ENCODE measurements at regions not wholly inside any gene's neighbourhood (a gene's known extent, or its start where the extent isn't known, plus 50 kb on each side); places are given as distances from the start of the nearest gene placed in this dataset.

GRCh38 chr19:33946535-33947264 lies 150.0 kb downstream of the KCTD15 start:
- TF ChIP-seq EP300 (IDR thresholded peaks at IDR 0.05) (no peak), POLR2A (IDR thresholded peaks at IDR 0.05) (no peak), POLR2AphosphoS5 (IDR thresholded peaks at IDR 0.05) (no peak), CTCF (IDR thresholded peaks at IDR 0.05) (no peak)
- Histone ChIP-seq H3K4me3 (no peak overlapping the region), H3K27ac (no peak overlapping the region), H3K4me1 (no peaks in the 10 kb centered on the region), H3K9me3 (no peaks in the 10 kb centered on the region), H3K27me3 (peaks cover 20% of the 10 kb centered on the region), H3K36me3 (no peaks in the 10 kb centered on the region)
- WGBS, 2 donors (ENCODE audit: low coverage in 1 of 2) = 77 to 89% methylated on average over 5 of the region's 6 CpGs
- no peak for ATAC-seq

GRCh38 chr19:33947265-33947964 lies 150.7 kb downstream of the KCTD15 start:
- 43 to 62% methylated on average over 4 to 5 of the region's 5 CpGs for WGBS, 2 donors (ENCODE audit: low coverage in 1 of 2)
- Histone ChIP-seq H3K27me3 (peaks cover 15% of the 10 kb centered on the region), H3K9me3 (no peaks in the 10 kb centered on the region), H3K4me1 (no peaks in the 10 kb centered on the region), H3K27ac (no peak overlapping the region), H3K36me3 (no peaks in the 10 kb centered on the region), H3K4me3 (no peak overlapping the region)
- no peak for TF ChIP-seq EP300 (IDR thresholded peaks at IDR 0.05)
- TF ChIP-seq POLR2AphosphoS5 (IDR thresholded peaks at IDR 0.05) = no peak
- no peak for TF ChIP-seq CTCF (IDR thresholded peaks at IDR 0.05)
- ATAC-seq = no peak

- ATAC-seq = no peak
- 64 to 84% methylated on average over 3 to 4 of the region's 8 CpGs for WGBS, 2 donors (ENCODE audit: low coverage in 1 of 2)
Measured at GRCh38 chr19:33948651-33949335, 152.1 kb downstream of the KCTD15 start.

GRCh38 chr19:33950091-33950750 lies 153.6 kb downstream of the KCTD15 start:
- peaks cover 16% of the 10 kb centered on the region for H3K27me3 ChIP-seq
- H3K9me3 ChIP-seq = no peaks in the 10 kb centered on the region
- H3K4me3 ChIP-seq = no peak overlapping the region
- ATAC-seq = no peak
- TF ChIP-seq POLR2AphosphoS5 (IDR thresholded peaks at IDR 0.05) (no peak), EP300 (IDR thresholded peaks at IDR 0.05) (no peak), POLR2A (IDR thresholded peaks at IDR 0.05) (no peak)
- no peaks in the 10 kb centered on the region for H3K4me1 ChIP-seq
- H3K36me3 ChIP-seq = no peaks in the 10 kb centered on the region
- H3K27ac ChIP-seq = no peak overlapping the region
- WGBS, 2 donors (ENCODE audit: low coverage in 1 of 2) = 77 to 82% methylated on average over 10 to 16 of the region's 17 CpGs

More at GRCh38 chr19:33948651-33949335, 152.1 kb downstream of the KCTD15 start:
- H3K27me3 ChIP-seq = peaks cover 10% of the 10 kb centered on the region
- H3K9me3 ChIP-seq = no peaks in the 10 kb centered on the region
- H3K4me1 ChIP-seq = no peaks in the 10 kb centered on the region
- TF ChIP-seq EP300 (IDR thresholded peaks at IDR 0.05) = no peak
- no peak for TF ChIP-seq POLR2A (IDR thresholded peaks at IDR 0.05)
- H3K36me3 ChIP-seq = no peaks in the 10 kb centered on the region
- no peak overlapping the region for H3K27ac ChIP-seq
- H3K4me3 ChIP-seq = no peak overlapping the region

- H3K36me3 ChIP-seq = no peaks in the 10 kb centered on the region
- H3K9me3 ChIP-seq = no peaks in the 10 kb centered on the region
- WGBS, 2 donors (ENCODE audit: low coverage in 1 of 2) = 67% methylated on average over 2 of the region's 8 CpGs; no CpG with 5 or more reads in 1 of the 2 donors
- no peak for TF ChIP-seq POLR2A (IDR thresholded peaks at IDR 0.05)
- TF ChIP-seq CTCF (IDR thresholded peaks at IDR 0.05) = no peak
- TF ChIP-seq POLR2AphosphoS5 (IDR thresholded peaks at IDR 0.05) = no peak
- TF ChIP-seq EP300 (IDR thresholded peaks at IDR 0.05) = no peak
- H3K27me3 ChIP-seq = peaks cover 16% of the 10 kb centered on the region
- H3K27ac ChIP-seq = no peak overlapping the region
- ATAC-seq = no peak
- H3K4me3 ChIP-seq = no peak overlapping the region
- H3K4me1 ChIP-seq = no peaks in the 10 kb centered on the region
Measured at GRCh38 chr19:33953023-33953422, 156.4 kb downstream of the KCTD15 start.

All from gastroesophageal sphincter (tissue), 4 donors.